Naive thymus-derived CD4-positive, alpha-beta T cell (primary cell): ENCODE measurements at regions not wholly inside any gene's neighbourhood (a gene's known extent, or its start where the extent isn't known, plus 50 kb on each side); places are given as distances from the start of the nearest gene placed in this dataset.
A peak's percentile ranks its signal among the peaks of the same experiment; 100 is the strongest.

Experiments used
- ATAC-seq: fragments of 150-1000 bp; cut with Tn5 transposase; 2 replicates; pipeline ENCODE4 v1.10.0; 2021; ENCODE audit warnings: mild to moderate bottlenecking, moderate library complexity
- CTCF ChIA-PET: fragments of 350-600 bp; sonication (Branson Sonifier 250); formaldehyde crosslinking; loops from one replicate; lab custom pipeline; 2021; ENCODE audit warnings: antibody characterized with exemption; lab: Charles Lee
- POLR2A ChIA-PET: fragments of 350-600 bp; sonication (Branson Sonifier 250); formaldehyde crosslinking; loops from one replicate; lab custom pipeline; 2021; ENCODE audit warnings: antibody characterized with exemption, inconsistent platforms; lab: Charles Lee
- DNase-seq, 9 donors: peaks; one replicate each; pipeline versions ENCODE4 v3.0.0 to v3.0.0-alpha.2; 2020 to 2022; ENCODE audit warnings: mixed read lengths in 1 of 9
- H3K27ac ChIP-seq: one replicate; pipeline ENCODE4 v1.7.0; 2013; ENCODE audit warnings: mild to moderate bottlenecking, low read depth, low read length, moderate library complexity
- H3K27me3 ChIP-seq, 2 donors: one replicate each; pipeline ENCODE4 v1.7.0; 2013; ENCODE audit warnings: low read length in 2 of 2, mild to moderate bottlenecking in 2 of 2, moderate library complexity in 2 of 2; ENCODE audit not compliant: control insufficient read depth in 2 of 2, insufficient read depth in 2 of 2
- H3K36me3 ChIP-seq, 3 experiments: 1 replicate in 2 of 3; 2 replicates in 1 of 3; pipeline ENCODE4 v1.7.0; 2013; ENCODE audit warnings: low read length in 3 of 3, mild to moderate bottlenecking in 3 of 3, moderate library complexity in 1 of 3; ENCODE audit not compliant: insufficient read depth in 3 of 3, control insufficient read depth in 2 of 3
- H3K4me1 ChIP-seq, 2 donors: one replicate each; pipeline ENCODE4 v1.7.0; 2013; ENCODE audit warnings: low read length in 2 of 2, mild to moderate bottlenecking in 2 of 2, moderate library complexity in 1 of 2; ENCODE audit not compliant: control insufficient read depth in 2 of 2, insufficient read depth in 2 of 2
- H3K4me3 ChIP-seq: 2 replicates; pipeline ENCODE4 v1.7.0; 2013; ENCODE audit warnings: mild to moderate bottlenecking, low read length
- H3K9me3 ChIP-seq, 3 experiments: 1 replicate in 2 of 3; 2 replicates in 1 of 3; pipeline ENCODE4 v1.7.0; 2013; ENCODE audit warnings: low read length in 3 of 3; ENCODE audit not compliant: control insufficient read depth in 2 of 3
- H3K27ac Mint-ChIP-seq, 9 donors: one replicate each; pipeline ENCODE4 v1.8.0; 2020 to 2022; ENCODE audit warnings: mixed read lengths in 9 of 9, mild to moderate bottlenecking in 8 of 9, moderate library complexity in 5 of 9, inconsistent platforms in 2 of 9
- H3K27me3 Mint-ChIP-seq, 5 donors: one replicate each; pipeline ENCODE4 v1.8.0; 2021 to 2022; ENCODE audit warnings: mixed read lengths in 5 of 5, mild to moderate bottlenecking in 1 of 5
- H3K36me3 Mint-ChIP-seq, 5 donors: one replicate each; pipeline ENCODE4 v1.8.0; 2020 to 2022; ENCODE audit warnings: mixed read lengths in 5 of 5, mild to moderate bottlenecking in 3 of 5, inconsistent platforms in 1 of 5
- H3K4me1 Mint-ChIP-seq, 7 donors: one replicate each; pipeline ENCODE4 v1.8.0; 2020 to 2022; ENCODE audit warnings: mixed read lengths in 7 of 7, mild to moderate bottlenecking in 3 of 7, inconsistent platforms in 1 of 7
- H3K4me3 Mint-ChIP-seq, 10 donors: one replicate each; pipeline ENCODE4 v1.8.0; 2020 to 2022; ENCODE audit warnings: mild to moderate bottlenecking in 10 of 10, mixed read lengths in 10 of 10, moderate library complexity in 6 of 10, inconsistent platforms in 2 of 10
- H3K9me3 Mint-ChIP-seq, 11 donors: one replicate each; pipeline ENCODE4 v1.8.0; 2020 to 2022; ENCODE audit warnings: mixed read lengths in 11 of 11, mild to moderate bottlenecking in 4 of 11, inconsistent platforms in 1 of 11, moderate library complexity in 1 of 11
- intact Hi-C, 2 donors: fragments of 100-400 bp; cut with micrococcal nuclease; formaldehyde crosslinking; loops; one replicate each; pipeline ENCODE4 v1.15.1; 2023

GRCh38 chr6:43966853-43967718, 160.2 kb downstream of the MRPL14 start:
- intact Hi-C loops = no loop called here
- Histone ChIP-seq H3K27ac (no peak overlapping the region), H3K4me3 (no peak overlapping the region), H3K27me3 (no peaks in the 10 kb centered on the region), H3K9me3 (no peaks in the 10 kb centered on the region), H3K4me1 (no peaks in the 10 kb centered on the region), H3K36me3 (no peaks in the 10 kb centered on the region)
- DNase-seq (no peak), ATAC-seq (peak; percentile 39)
- Mint-ChIP-seq H3K27me3 (peaks cover 0 to 15% (median 5%) of the 10 kb centered on the region in 5 donors), H3K4me3 (no peak overlapping the region), H3K36me3 (no peaks in the 10 kb centered on the region), H3K4me1 (peaks cover 0 to 2% (median 0%) of the 10 kb centered on the region in 7 donors), H3K27ac (no peak overlapping the region), H3K9me3 (no peaks in the 10 kb centered on the region)
- ChIA-PET CTCF (no interaction called here), POLR2A (no interaction called here)

DNA sequence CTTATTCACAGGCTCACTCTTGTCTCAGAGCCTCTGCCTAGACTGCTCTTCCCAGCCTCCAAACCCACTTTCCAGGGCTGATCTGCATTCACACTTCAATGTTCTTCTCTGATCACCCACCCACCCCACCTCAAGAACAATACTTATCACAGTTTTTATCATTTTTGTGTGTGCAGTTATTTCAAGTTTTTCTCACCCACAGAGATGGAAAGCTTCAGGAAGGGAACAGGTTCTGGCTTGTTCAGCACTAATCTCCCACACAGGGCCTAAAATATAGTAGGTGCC, 160.9 kb downstream of the MRPL14 start:
- H3K36me3 ChIP-seq = no peaks in the 10 kb centered on the region
- no peak overlapping the region for H3K4me3 ChIP-seq
- ChIA-PET POLR2A (no interaction called here), CTCF (no interaction called here)
- DNase-seq = no peak
- H3K9me3 Mint-ChIP-seq = no peaks in the 10 kb centered on the region
- peaks cover 0 to 2% (median 0%) of the 10 kb centered on the region in 7 donors for H3K4me1 Mint-ChIP-seq
- no peaks in the 10 kb centered on the region for H3K27me3 ChIP-seq
- no peak overlapping the region for H3K27ac ChIP-seq
- ATAC-seq = no peak
- no peak overlapping the region for H3K4me3 Mint-ChIP-seq
- H3K27ac Mint-ChIP-seq = no peak overlapping the region
- H3K9me3 ChIP-seq = no peaks in the 10 kb centered on the region
- peaks cover 0 to 15% (median 7%) of the 10 kb centered on the region in 5 donors for H3K27me3 Mint-ChIP-seq
- no peaks in the 10 kb centered on the region for H3K36me3 Mint-ChIP-seq
- no peaks in the 10 kb centered on the region for H3K4me1 ChIP-seq
- intact Hi-C loops = no loop called here

- POLR2A ChIA-PET = no interaction called here
- CTCF ChIA-PET = no interaction called here
- Histone ChIP-seq H3K27ac (no peak overlapping the region), H3K9me3 (no peaks in the 10 kb centered on the region), H3K4me1 (no peaks in the 10 kb centered on the region), H3K4me3 (no peak overlapping the region), H3K36me3 (no peaks in the 10 kb centered on the region), H3K27me3 (no peaks in the 10 kb centered on the region)
- peaks cover 0 to 2% (median 0%) of the 10 kb centered on the region in 7 donors for H3K4me1 Mint-ChIP-seq
- DNase-seq (no peak), ATAC-seq (no peak)
- no peaks in the 10 kb centered on the region for H3K36me3 Mint-ChIP-seq
- H3K27ac Mint-ChIP-seq = no peak overlapping the region
- peaks cover 4 to 19% (median 12%) of the 10 kb centered on the region in 5 donors for H3K27me3 Mint-ChIP-seq
- intact Hi-C loops = no loop called here
- no peaks in the 10 kb centered on the region for H3K9me3 Mint-ChIP-seq
- H3K4me3 Mint-ChIP-seq = no peak overlapping the region
These were observed 161.5 kb downstream of the MRPL14 start for GRCh38 chr6:43965628-43966373.

GRCh38 chr6:43964659-43965570, 162.3 kb downstream of the MRPL14 start:
- Histone ChIP-seq H3K27ac (no peak overlapping the region), H3K27me3 (no peaks in the 10 kb centered on the region), H3K9me3 (no peaks in the 10 kb centered on the region), H3K36me3 (no peaks in the 10 kb centered on the region), H3K4me1 (no peaks in the 10 kb centered on the region), H3K4me3 (no peak overlapping the region)
- intact Hi-C loops = no loop called here
- ChIA-PET CTCF (no interaction called here), POLR2A (no interaction called here)
- H3K27ac Mint-ChIP-seq = peak overlapping the region in 1 of 9 donors; percentile 70
- H3K4me3 Mint-ChIP-seq = no peak overlapping the region
- no peak for DNase-seq
- no peak for ATAC-seq
- peaks cover 0 to 2% (median 0%) of the 10 kb centered on the region in 7 donors for H3K4me1 Mint-ChIP-seq
- H3K9me3 Mint-ChIP-seq = no peaks in the 10 kb centered on the region
- no peaks in the 10 kb centered on the region for H3K36me3 Mint-ChIP-seq
- H3K27me3 Mint-ChIP-seq = peaks cover 9 to 27% (median 17%) of the 10 kb centered on the region in 5 donors

DNA sequence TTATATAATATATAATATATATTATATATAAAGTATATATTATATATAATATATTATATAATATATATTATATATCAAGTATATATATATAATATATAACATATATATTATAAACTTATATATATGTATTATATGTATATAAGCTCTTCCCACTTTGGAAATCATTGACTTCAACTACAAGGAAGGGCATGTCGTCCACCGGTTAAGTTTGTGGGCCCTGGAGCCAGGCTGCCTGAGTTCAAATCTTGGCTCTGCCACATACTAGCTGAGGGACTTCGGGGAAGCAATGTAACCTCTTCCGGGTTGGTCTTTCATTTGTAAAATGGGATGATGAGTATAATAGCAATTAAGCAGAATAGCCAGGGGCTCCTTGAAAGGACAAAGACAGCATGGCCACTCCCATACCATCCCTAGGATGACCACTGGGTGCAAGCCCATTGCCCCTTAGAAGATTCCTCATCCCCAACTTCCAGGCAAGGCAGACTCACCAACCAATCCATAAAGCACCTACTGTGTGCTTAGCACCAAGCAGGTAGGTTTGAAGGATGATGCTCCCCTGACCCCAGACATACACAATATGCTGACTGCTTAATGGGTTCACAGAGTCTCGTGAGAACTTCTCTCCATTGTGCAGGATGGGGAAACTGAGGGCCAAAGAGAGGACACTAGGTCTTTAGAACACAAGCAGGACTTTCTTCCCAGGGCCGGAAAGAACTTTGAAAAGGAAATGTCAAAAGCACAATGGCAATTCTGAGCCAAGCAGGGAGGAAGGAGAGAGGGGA, 163.2 kb downstream of the MRPL14 start:
- Histone ChIP-seq H3K27ac (no peak overlapping the region), H3K4me3 (no peak overlapping the region), H3K27me3 (no peaks in the 10 kb centered on the region), H3K9me3 (no peaks in the 10 kb centered on the region), H3K36me3 (no peaks in the 10 kb centered on the region), H3K4me1 (no peaks in the 10 kb centered on the region)
- peaks cover 0 to 2% (median 0%) of the 10 kb centered on the region in 7 donors for H3K4me1 Mint-ChIP-seq
- intact Hi-C loops = no loop called here
- ChIA-PET POLR2A (no interaction called here), CTCF (no interaction called here)
- no peaks in the 10 kb centered on the region for H3K9me3 Mint-ChIP-seq
- peaks cover 16 to 35% (median 22%) of the 10 kb centered on the region in 5 donors for H3K27me3 Mint-ChIP-seq
- H3K27ac Mint-ChIP-seq = peak overlapping the region in 1 of 9 donors; percentile 70
- no peak for ATAC-seq
- no peak overlapping the region for H3K4me3 Mint-ChIP-seq
- no peak for DNase-seq
- H3K36me3 Mint-ChIP-seq = no peaks in the 10 kb centered on the region

DNA sequence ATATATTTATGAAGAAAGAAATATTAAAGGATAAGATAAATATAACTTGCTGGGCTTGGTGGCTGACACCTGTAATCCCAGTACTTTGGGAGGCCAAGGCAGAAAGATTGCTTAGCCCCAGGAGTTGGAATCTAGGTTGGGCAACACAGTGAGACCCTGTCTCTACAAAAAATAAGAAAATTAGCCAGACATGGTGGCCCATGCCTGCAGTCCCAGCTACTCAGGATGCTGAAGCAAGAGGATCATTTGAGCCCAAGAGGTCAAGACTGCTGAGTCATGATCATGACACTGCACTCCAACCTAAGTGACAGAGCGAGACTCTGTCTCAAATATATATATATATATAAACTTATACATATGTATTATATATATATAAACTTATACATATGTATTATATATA, 164.0 kb downstream of the MRPL14 start:
- intact Hi-C loops = no loop called here
- peaks cover 20 to 38% (median 30%) of the 10 kb centered on the region in 5 donors for H3K27me3 Mint-ChIP-seq
- ChIA-PET POLR2A (no interaction called here), CTCF (no interaction called here)
- H3K4me3 ChIP-seq = no peak overlapping the region
- H3K4me1 ChIP-seq = no peaks in the 10 kb centered on the region
- H3K9me3 Mint-ChIP-seq = no peaks in the 10 kb centered on the region
- H3K27ac ChIP-seq = no peak overlapping the region
- H3K36me3 Mint-ChIP-seq = no peaks in the 10 kb centered on the region
- no peaks in the 10 kb centered on the region for H3K27me3 ChIP-seq
- H3K4me1 Mint-ChIP-seq = peaks cover 0 to 2% (median 0%) of the 10 kb centered on the region in 7 donors
- ATAC-seq (no peak), DNase-seq (no peak)
- H3K36me3 ChIP-seq = no peaks in the 10 kb centered on the region
- no peak overlapping the region for H3K27ac Mint-ChIP-seq
- H3K9me3 ChIP-seq = no peaks in the 10 kb centered on the region
- H3K4me3 Mint-ChIP-seq = no peak overlapping the region
